ENCODE measurements at regions not wholly inside any gene's neighbourhood (a gene's known extent, or its start where the extent isn't known, plus 50 kb on each side); places are given as distances from the start of the nearest gene placed in this dataset. TPM values are rescaled to one million over a fixed set of nuclear protein-coding genes. Genes with fewer than 3 reads are reported as not detected.

DNA sequence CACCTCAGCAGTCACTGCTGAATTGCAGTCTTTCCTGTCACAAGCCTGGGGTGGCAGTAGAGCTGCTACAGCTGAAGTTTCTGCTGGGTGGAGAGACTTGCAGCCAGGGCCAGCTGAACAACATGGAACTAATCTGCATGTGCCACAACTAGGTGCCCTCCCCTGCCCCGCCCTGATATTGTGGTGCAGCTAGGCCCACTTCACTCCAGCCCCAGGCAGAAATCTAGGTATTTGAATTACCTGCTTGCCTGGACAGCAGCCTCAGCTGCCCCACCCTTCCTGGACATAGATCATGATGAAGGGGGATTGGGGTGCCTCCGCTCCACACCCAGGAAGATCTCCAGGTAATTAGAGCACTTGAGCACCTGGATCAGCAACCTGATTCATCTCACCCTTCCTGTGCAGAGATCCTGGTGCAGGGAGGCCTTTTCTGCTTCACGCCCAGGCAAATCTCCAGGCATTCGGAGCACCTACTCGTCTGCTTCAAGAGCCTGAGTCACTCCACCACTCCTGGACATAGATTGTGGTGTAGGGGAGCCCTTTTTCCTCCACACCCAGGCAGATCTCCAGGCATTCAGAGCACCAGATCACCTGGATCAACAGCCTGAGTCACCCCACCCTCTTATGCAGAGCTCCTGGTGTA lies 477.0 kb downstream of the SOX5 start:
- in situ Hi-C loops (cut with MboI): no loop called here
- Histone ChIP-seq H3K27me3 (replicated peaks; ENCODE audit: insufficient read depth) (no peaks in the 10 kb centered on the region), H3K9me3 (ENCODE audit: low read depth) (no peaks in the 10 kb centered on the region), H3F3A (ENCODE audit: insufficient read depth) (no peaks in the 10 kb centered on the region), H3K27ac (no peak overlapping the region), H3K79me2 (ENCODE audit: insufficient read depth) (no peaks in the 10 kb centered on the region), H3K36me3 (ENCODE audit: low read depth) (no peaks in the 10 kb centered on the region), H2AFZ (no peak overlapping the region), H3K9ac (no peak overlapping the region), H3K4me1 (ENCODE audit: insufficient read depth) (no peaks in the 10 kb centered on the region), H3K9me2 (ENCODE audit: insufficient read depth) (no peaks in the 10 kb centered on the region), H3K4me2 (ENCODE audit: unreplicated experiment) (no peak overlapping the region), H3K4me3 (no peak overlapping the region), H4K20me1 (ENCODE audit: insufficient read depth) (no peaks in the 10 kb centered on the region)
- no peak for DNase-seq
- no peak for TF ChIP-seq EZH2 (IDR thresholded peaks at IDR 0.05; ENCODE audit: insufficient read depth, poor library complexity, severe bottlenecking)
- no peak for TF ChIP-seq EZH2phosphoT487 (IDR thresholded peaks at IDR 0.05; ENCODE audit: insufficient read depth, low read depth)
- 31 to 38% methylated on average over 5 of the region's 5 CpGs for WGBS, 2 experiments (ENCODE audit: low coverage in 1 of 2, low lambda C conversion rate in 2 of 2, missing lambda C conversion rate in 2 of 2)

DNA sequence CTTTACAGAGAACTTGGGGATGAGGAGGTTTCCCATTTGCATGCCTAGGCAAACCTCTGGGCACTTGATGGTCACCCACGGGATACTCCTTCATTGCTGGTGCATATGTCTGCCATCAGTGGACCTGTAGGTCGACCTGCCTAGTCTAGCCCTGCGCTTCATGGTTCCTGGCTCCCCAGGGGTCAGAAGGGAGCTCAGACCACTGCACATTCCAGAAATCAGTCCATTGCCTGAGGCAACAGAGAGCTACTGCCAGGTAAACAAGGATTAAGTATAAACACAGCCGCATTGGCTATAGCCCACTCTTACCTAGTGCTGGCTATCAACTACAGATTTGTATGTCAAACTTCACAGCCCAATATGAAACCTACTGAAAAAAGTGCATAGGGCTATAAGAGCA lies 476.4 kb downstream of the SOX5 start:
- Histone ChIP-seq H3K4me3 (no peak overlapping the region), H2AFZ (no peak overlapping the region), H4K20me1 (ENCODE audit: insufficient read depth) (no peaks in the 10 kb centered on the region), H3K4me2 (ENCODE audit: unreplicated experiment) (no peak overlapping the region), H3K9me2 (ENCODE audit: insufficient read depth) (no peaks in the 10 kb centered on the region), H3K36me3 (ENCODE audit: low read depth) (no peaks in the 10 kb centered on the region), H3K9ac (no peak overlapping the region), H3K27me3 (replicated peaks; ENCODE audit: insufficient read depth) (no peaks in the 10 kb centered on the region), H3K9me3 (ENCODE audit: low read depth) (no peaks in the 10 kb centered on the region), H3K27ac (no peak overlapping the region), H3K4me1 (ENCODE audit: insufficient read depth) (no peaks in the 10 kb centered on the region), H3F3A (ENCODE audit: insufficient read depth) (no peaks in the 10 kb centered on the region), H3K79me2 (ENCODE audit: insufficient read depth) (no peaks in the 10 kb centered on the region)
- DNase-seq: no peak
- 37 to 40% methylated on average over 4 of the region's 4 CpGs for WGBS, 2 experiments (ENCODE audit: low coverage in 1 of 2, low lambda C conversion rate in 2 of 2, missing lambda C conversion rate in 2 of 2)
- in situ Hi-C loops (cut with MboI): no loop called here
- TF ChIP-seq EZH2phosphoT487 (IDR thresholded peaks at IDR 0.05; ENCODE audit: insufficient read depth, low read depth) (no peak), EZH2 (IDR thresholded peaks at IDR 0.05; ENCODE audit: insufficient read depth, poor library complexity, severe bottlenecking) (no peak)

DNA sequence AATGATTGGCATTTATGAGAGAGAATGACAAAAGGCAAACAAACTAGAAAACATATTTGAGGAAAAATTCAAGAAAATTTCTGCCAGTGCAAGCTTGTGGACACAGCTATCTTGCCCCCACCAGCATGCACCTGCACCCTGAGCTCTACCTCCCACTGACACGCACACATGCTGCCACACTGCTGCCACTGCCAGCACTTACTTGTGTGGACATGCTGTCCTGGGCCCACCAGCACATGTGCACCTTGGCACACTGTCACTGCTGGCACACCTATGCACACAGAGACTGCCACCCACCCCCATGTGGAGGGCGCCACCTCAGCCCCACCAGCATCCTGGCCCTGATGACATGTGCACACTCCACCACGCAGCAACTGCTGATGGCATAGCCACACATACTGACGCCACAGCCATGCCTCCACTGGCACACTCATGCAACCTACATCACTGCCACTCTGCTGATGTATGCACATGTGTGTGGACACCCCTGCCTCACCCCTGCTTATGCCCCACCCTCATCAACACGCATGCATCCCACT lies 475.0 kb downstream of the SOX5 start:
- H4K20me1 ChIP-seq (ENCODE audit: insufficient read depth): no peaks in the 10 kb centered on the region
- H3K4me3 ChIP-seq: no peak overlapping the region
- no peaks in the 10 kb centered on the region for H3K79me2 ChIP-seq (ENCODE audit: insufficient read depth)
- H3K9ac ChIP-seq: no peak overlapping the region
- H3K9me3 ChIP-seq (ENCODE audit: low read depth): no peaks in the 10 kb centered on the region
- no peaks in the 10 kb centered on the region for H3F3A ChIP-seq (ENCODE audit: insufficient read depth)
- no peak overlapping the region for H3K4me2 ChIP-seq (ENCODE audit: unreplicated experiment)
- no peak for DNase-seq
- 43 to 50% methylated on average over 5 of the region's 5 CpGs for WGBS, 2 experiments (ENCODE audit: low coverage in 1 of 2, low lambda C conversion rate in 2 of 2, missing lambda C conversion rate in 2 of 2)
- no peak overlapping the region for H3K27ac ChIP-seq
- no peaks in the 10 kb centered on the region for H3K36me3 ChIP-seq (ENCODE audit: low read depth)
- no peaks in the 10 kb centered on the region for H3K4me1 ChIP-seq (ENCODE audit: insufficient read depth)
- H3K27me3 ChIP-seq (replicated peaks; ENCODE audit: insufficient read depth): no peaks in the 10 kb centered on the region
- H3K9me2 ChIP-seq (ENCODE audit: insufficient read depth): no peaks in the 10 kb centered on the region
- TF ChIP-seq EZH2 (IDR thresholded peaks at IDR 0.05; ENCODE audit: insufficient read depth, poor library complexity, severe bottlenecking): no peak
- H2AFZ ChIP-seq: no peak overlapping the region
- in situ Hi-C loops (cut with MboI): no loop called here

Small RNAs in the stretch of these regions (small RNA-seq; reads per million reads assigned to genes)
- gene AC087258.2 (ENCODE audit: low read depth, low replicate concordance): not detected

All from GM23248 (cell line).